OCI-M2 (cell line): ENCODE measurements at regions not wholly inside any gene's neighbourhood (a gene's known extent, or its start where the extent isn't known, plus 50 kb on each side); places are given as distances from the start of the nearest gene placed in this dataset.

Source experiments
- DNase-seq: peaks from one replicate; lab custom pipeline; 2025; ENCODE audit not compliant: unreplicated experiment; lab: John Stamatoyannopoulos, UW

- no peak for DNase-seq
Observed at GRCh38 chr2:8090748-8091700, 590.8 kb upstream of the ID2 start.

- no peak for DNase-seq
Observed at GRCh38 chr2:8094526-8094925, 587.3 kb upstream of the ID2 start.

GRCh38 chr2:8095978-8096377 lies 585.9 kb upstream of the ID2 start:
- DNase-seq, result no peak

GRCh38 chr2:8096484-8096883 lies 585.4 kb upstream of the ID2 start:
- no peak for DNase-seq

- DNase-seq, result no peak
Observed at GRCh38 chr2:8098476-8099266, 583.2 kb upstream of the ID2 start.

- no peak for DNase-seq
Observed at GRCh38 chr2:8099267-8099582, 582.6 kb upstream of the ID2 start.

GRCh38 chr2:8101614-8102277 lies 580.1 kb upstream of the ID2 start:
- no peak for DNase-seq

GRCh38 chr2:8102470-8102869 lies 579.4 kb upstream of the ID2 start:
- DNase-seq, result no peak

GRCh38 chr2:8103085-8103708 lies 578.7 kb upstream of the ID2 start:
- no peak for DNase-seq

- no peak for DNase-seq
Observed at GRCh38 chr2:8107150-8107549, 574.7 kb upstream of the ID2 start.

- DNase-seq, result no peak
Observed at GRCh38 chr2:8107621-8108378, 574.1 kb upstream of the ID2 start.

GRCh38 chr2:8110716-8111115 lies 571.1 kb upstream of the ID2 start:
- DNase-seq, result no peak

- no peak for DNase-seq
Observed at GRCh38 chr2:8111193-8111592, 570.7 kb upstream of the ID2 start.

- DNase-seq, result no peak
Observed at GRCh38 chr2:8115456-8115855, 566.4 kb upstream of the ID2 start.

- no peak for DNase-seq
Observed at GRCh38 chr2:8115966-8116365, 565.9 kb upstream of the ID2 start.

- DNase-seq, result no peak
Observed at GRCh38 chr2:8116661-8117060, 565.2 kb upstream of the ID2 start.

GRCh38 chr2:8118940-8119781 lies 562.7 kb upstream of the ID2 start:
- no peak for DNase-seq

- no peak for DNase-seq
Observed at GRCh38 chr2:8119782-8120505, 561.9 kb upstream of the ID2 start.

GRCh38 chr2:8120506-8120860 lies 561.4 kb upstream of the ID2 start:
- no peak for DNase-seq
